ENCODE measurements at regions not wholly inside any gene's neighbourhood (a gene's known extent, or its start where the extent isn't known, plus 50 kb on each side); places are given as distances from the start of the nearest gene placed in this dataset.

DNA sequence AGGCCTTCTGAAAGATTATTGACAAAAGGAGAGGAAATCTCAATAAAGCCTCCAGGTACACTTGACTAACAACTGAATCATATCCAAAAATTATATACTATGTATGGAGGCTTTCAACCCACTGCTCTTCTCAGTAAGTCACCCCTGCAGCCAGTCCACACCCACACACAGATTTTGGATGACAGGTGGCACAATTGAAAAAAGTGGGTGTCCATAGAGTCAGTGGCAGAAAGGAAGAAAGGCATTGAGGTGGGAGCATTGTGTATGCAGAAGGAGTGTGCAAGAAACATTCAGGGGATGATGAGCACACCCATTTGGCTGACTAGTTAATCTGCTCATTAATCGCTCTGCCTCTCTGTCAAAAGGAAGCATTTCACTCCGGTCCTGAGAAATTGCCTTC, 150.6 kb upstream of the IL12B start:
- TF ChIP-seq, protein P1, sequence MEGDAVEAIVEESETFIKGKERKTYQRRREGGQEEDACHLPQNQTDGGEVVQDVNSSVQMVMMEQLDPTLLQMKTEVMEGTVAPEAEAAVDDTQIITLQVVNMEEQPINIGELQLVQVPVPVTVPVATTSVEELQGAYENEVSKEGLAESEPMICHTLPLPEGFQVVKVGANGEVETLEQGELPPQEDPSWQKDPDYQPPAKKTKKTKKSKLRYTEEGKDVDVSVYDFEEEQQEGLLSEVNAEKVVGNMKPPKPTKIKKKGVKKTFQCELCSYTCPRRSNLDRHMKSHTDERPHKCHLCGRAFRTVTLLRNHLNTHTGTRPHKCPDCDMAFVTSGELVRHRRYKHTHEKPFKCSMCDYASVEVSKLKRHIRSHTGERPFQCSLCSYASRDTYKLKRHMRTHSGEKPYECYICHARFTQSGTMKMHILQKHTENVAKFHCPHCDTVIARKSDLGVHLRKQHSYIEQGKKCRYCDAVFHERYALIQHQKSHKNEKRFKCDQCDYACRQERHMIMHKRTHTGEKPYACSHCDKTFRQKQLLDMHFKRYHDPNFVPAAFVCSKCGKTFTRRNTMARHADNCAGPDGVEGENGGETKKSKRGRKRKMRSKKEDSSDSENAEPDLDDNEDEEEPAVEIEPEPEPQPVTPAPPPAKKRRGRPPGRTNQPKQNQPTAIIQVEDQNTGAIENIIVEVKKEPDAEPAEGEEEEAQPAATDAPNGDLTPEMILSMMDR (conservative IDR thresholded peaks at IDR 0.05; ENCODE audit: control insufficient read depth, insufficient read depth, low read depth, low read length): no peak
- no peak for DNase-seq (ENCODE audit: low read depth)
- no peak overlapping the region for H3K4me3 ChIP-seq (ENCODE audit: control insufficient read depth, low read depth, low read length)

DNA sequence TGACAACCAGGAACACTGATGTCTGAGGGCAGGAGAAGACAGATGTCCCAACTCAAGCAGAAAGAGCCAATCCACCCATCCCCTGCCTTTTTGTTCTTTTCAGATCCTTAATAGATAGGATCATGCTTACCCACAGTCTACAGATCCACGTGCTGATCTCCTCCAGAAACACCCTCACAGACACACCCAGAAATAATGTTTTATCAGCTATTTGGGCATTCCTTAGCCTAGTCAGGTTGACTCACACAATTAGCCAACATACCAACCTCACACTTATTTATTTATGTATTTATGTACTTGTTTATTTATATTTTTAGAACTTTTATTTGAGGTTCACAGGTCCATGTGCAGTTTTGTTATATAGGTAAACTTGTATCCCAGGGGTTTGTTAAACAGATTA, 151.5 kb upstream of the IL12B start:
- no peak for DNase-seq (ENCODE audit: low read depth)
- H3K4me3 ChIP-seq (ENCODE audit: control insufficient read depth, low read depth, low read length): no peak overlapping the region
- TF ChIP-seq, protein P1 (conservative IDR thresholded peaks at IDR 0.05; ENCODE audit: control insufficient read depth, insufficient read depth, low read depth, low read length): no peak

DNA sequence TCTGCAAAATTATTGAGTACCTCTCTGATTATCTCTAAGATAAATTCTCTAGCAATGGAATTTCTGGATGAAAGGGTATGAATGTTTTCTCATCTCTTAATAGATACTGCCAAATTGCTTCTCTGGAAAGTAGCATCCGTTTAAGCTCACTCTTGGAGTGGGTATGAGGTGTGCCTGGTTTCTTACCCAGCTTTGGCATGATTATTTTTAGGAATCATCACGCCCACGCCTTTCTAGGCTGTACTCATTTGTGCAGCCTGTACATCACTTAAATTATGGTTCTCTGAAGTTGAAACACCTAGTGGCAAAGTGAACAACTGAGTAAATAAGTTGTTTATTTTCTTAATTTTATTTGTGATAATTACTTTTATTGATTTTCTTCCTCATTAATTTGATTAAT, 156.5 kb upstream of the IL12B start:
- TF ChIP-seq, protein P1 (conservative IDR thresholded peaks at IDR 0.05; ENCODE audit: control insufficient read depth, insufficient read depth, low read depth, low read length): no peak
- H3K4me3 ChIP-seq (ENCODE audit: control insufficient read depth, low read depth, low read length): no peak overlapping the region
- no peak for DNase-seq (ENCODE audit: low read depth)

DNA sequence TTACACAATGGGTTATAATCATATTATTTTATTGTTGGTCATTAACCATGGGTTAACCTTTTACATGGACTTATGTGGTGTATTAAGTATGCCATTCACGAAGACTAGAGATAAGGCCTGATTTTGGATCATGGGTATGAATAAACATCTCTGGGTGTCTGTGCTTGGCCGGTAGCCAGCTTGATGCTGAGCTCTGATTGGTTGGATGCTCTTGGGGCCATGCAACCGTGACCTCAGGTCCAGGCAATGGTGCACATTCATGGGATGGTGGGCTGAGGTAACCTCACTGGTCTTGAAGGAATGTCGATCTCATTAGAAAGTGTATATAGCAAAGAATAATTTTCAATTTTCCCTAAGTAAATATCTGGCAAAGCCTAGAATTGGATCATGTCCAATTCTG, 158.2 kb upstream of the IL12B start:
- DNase-seq (ENCODE audit: low read depth): no peak
- H3K4me3 ChIP-seq (ENCODE audit: control insufficient read depth, low read depth, low read length): no peak overlapping the region
- TF ChIP-seq, protein P1 (conservative IDR thresholded peaks at IDR 0.05; ENCODE audit: control insufficient read depth, insufficient read depth, low read depth, low read length): no peak

DNA sequence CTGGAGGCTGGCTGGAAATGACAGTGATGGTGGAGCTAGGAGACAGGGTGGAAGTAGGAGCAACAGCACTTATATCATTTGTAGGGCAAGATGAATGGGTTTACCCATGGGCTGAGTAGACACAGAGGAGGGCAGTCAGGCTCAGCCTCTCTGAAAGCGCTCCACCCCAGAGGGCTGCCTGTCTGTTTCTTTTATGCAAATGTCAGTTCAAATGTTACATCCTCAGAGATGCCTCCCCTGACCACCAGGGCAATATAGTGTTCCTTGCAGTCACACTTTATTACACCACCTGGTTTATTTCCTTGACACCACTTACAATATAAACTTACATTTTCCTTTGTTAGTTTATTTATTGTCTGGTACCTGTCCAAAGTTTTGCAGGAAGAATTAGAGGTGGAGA, 159.5 kb upstream of the IL12B start:
- TF ChIP-seq, protein P1 (conservative IDR thresholded peaks at IDR 0.05; ENCODE audit: control insufficient read depth, insufficient read depth, low read depth, low read length): no peak
- no peak overlapping the region for H3K4me3 ChIP-seq (ENCODE audit: control insufficient read depth, low read depth, low read length)
- DNase-seq (ENCODE audit: low read depth): no peak

DNA sequence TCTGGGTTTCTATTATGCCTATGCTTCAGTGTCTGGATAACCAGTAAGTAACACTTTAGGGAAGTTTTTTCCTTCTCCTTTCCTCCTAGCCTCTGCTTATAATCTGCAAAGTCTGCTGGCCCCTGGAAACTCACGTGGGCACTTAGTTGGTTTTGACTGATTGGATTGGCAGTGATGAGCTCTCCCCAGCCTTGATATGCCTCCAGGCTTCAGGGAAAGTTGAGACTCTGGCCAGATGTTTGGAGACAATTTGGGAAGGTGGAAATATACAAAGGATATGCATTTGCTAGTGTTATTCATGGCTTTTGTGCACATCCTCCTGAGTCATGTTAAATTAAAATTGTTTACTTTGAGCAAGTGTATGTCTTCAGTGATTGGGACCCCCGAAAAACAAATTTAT, 160.2 kb upstream of the IL12B start:
- TF ChIP-seq, protein P1 (conservative IDR thresholded peaks at IDR 0.05; ENCODE audit: control insufficient read depth, insufficient read depth, low read depth, low read length): no peak
- DNase-seq (ENCODE audit: low read depth): no peak
- no peak overlapping the region for H3K4me3 ChIP-seq (ENCODE audit: control insufficient read depth, low read depth, low read length)

DNA sequence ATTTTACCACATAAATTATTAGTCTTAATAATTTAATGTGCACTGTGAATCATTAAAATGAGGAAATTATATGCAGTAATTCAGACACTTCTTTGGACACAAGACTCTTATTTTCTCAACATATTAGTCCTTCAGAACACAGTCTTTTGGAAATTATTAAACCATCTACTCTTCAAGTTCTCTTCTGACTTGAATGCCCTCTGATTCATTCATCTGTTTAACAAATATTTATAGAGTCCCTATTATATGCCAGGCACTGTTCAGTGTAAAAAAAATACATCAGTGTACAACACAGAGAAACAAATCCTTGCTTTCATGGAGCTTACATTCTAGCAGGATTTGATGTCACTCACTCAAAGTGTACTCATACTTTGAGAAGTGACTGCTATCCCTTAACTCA, 163.4 kb upstream of the IL12B start:
- DNase-seq (ENCODE audit: low read depth): no peak
- TF ChIP-seq, protein P1 (conservative IDR thresholded peaks at IDR 0.05; ENCODE audit: control insufficient read depth, insufficient read depth, low read depth, low read length): no peak

More for the DNA sequence above, 163.4 kb upstream of the IL12B start:
- H3K4me3 ChIP-seq (ENCODE audit: control insufficient read depth, low read depth, low read length): no peak overlapping the region

All from fibroblast of mammary gland (primary cell).